Right atrium auricular region (tissue), 2 donors: ENCODE measurements at regions not wholly inside any gene's neighbourhood (a gene's known extent, or its start where the extent isn't known, plus 50 kb on each side); places are given as distances from the start of the nearest gene placed in this dataset.

Experiments
- DNase-seq: peaks from one replicate; pipeline ENCODE4 v3.0.0-alpha.2; 2019; ENCODE audit warnings: low spot score
- H3K27ac ChIP-seq, 2 donors: fragments of 200-600 bp; sonication (generic); 1 replicate in 1 of 2; 2 replicates in 1 of 2; pipeline ENCODE4 v1.5.1; 2016 to 2019
- H3K27me3 ChIP-seq, 2 donors: fragments of 200-600 bp; sonication (generic); one replicate each; pipeline versions ENCODE4 v1.5.1 to v1.6.0; 2017 to 2019
- H3K36me3 ChIP-seq: fragments of 200-600 bp; sonication (generic); one replicate; pipeline ENCODE4 v1.5.1; 2016
- H3K4me1 ChIP-seq, 2 donors: fragments of 200-600 bp; sonication (generic); one replicate each; pipeline versions ENCODE4 v1.5.1 to v1.6.0; 2017 to 2019
- H3K4me3 ChIP-seq, 2 donors: fragments of 200-600 bp; sonication (generic); 1 replicate in 1 of 2; 2 replicates in 1 of 2; pipeline ENCODE4 v1.5.1; 2017 to 2019; ENCODE audit warnings: mild to moderate bottlenecking in 1 of 2, moderate library complexity in 1 of 2
- H3K9me3 ChIP-seq, 2 donors: fragments of 200-600 bp; sonication (generic); one replicate each; pipeline ENCODE4 v1.5.1; 2019
- CTCF ChIP-seq, 2 donors: fragments of 200-600 bp; sonication (generic); IDR thresholded peaks; one replicate each; pipeline ENCODE4 v1.5.1; 2019; ENCODE audit warnings: antibody characterized with exemption in 2 of 2

- no peaks in the 10 kb centered on the region for H3K4me1 ChIP-seq
- peaks cover 9% of the 10 kb centered on the region for H3K36me3 ChIP-seq
- H3K9me3 ChIP-seq = no peaks in the 10 kb centered on the region
- no peak for DNase-seq
- no peaks in the 10 kb centered on the region for H3K27me3 ChIP-seq
- no peak overlapping the region for H3K27ac ChIP-seq
- H3K4me3 ChIP-seq = no peak overlapping the region
- TF ChIP-seq CTCF (IDR thresholded peaks at IDR 0.05) = no peak
These were observed 53.4 kb upstream of the STK17B start for GRCh38 chr2:196224756-196225155.

- H3K4me3 ChIP-seq = no peak overlapping the region
- no peaks in the 10 kb centered on the region for H3K9me3 ChIP-seq
- no peak for DNase-seq
- H3K27me3 ChIP-seq = no peaks in the 10 kb centered on the region
- no peak overlapping the region for H3K27ac ChIP-seq
- no peaks in the 10 kb centered on the region for H3K4me1 ChIP-seq
- peaks cover 5% of the 10 kb centered on the region for H3K36me3 ChIP-seq
- TF ChIP-seq CTCF (IDR thresholded peaks at IDR 0.05) = no peak
These were observed 53.8 kb upstream of the STK17B start for GRCh38 chr2:196225213-196225612.

GRCh38 chr2:196226058-196226706 lies 54.8 kb upstream of the STK17B start:
- no peak for DNase-seq
- no peaks in the 10 kb centered on the region for H3K27me3 ChIP-seq
- no peak overlapping the region for H3K4me3 ChIP-seq
- H3K9me3 ChIP-seq = no peaks in the 10 kb centered on the region
- H3K36me3 ChIP-seq = peaks cover 3% of the 10 kb centered on the region
- no peak for TF ChIP-seq CTCF (IDR thresholded peaks at IDR 0.05)
- H3K4me1 ChIP-seq = no peaks in the 10 kb centered on the region
- H3K27ac ChIP-seq = no peak overlapping the region

GRCh38 chr2:196226707-196227065 lies 55.3 kb upstream of the STK17B start:
- Histone ChIP-seq H3K36me3 (no peaks in the 10 kb centered on the region), H3K4me3 (no peak overlapping the region)

GRCh38 chr2:196229013-196229412 lies 57.6 kb upstream of the STK17B start:
- DNase-seq = no peak
- Histone ChIP-seq H3K4me1 (peaks cover 0 to 20% of the 10 kb centered on the region in 2 donors), H3K36me3 (no peaks in the 10 kb centered on the region), H3K27ac (no peak overlapping the region), H3K4me3 (no peak overlapping the region), H3K9me3 (no peaks in the 10 kb centered on the region), H3K27me3 (no peaks in the 10 kb centered on the region)
- no peak for TF ChIP-seq CTCF (IDR thresholded peaks at IDR 0.05)

More at GRCh38 chr2:196226707-196227065, 55.3 kb upstream of the STK17B start:
- DNase-seq = no peak
- H3K9me3 ChIP-seq = no peaks in the 10 kb centered on the region
- H3K4me1 ChIP-seq = no peaks in the 10 kb centered on the region
- H3K27ac ChIP-seq = no peak overlapping the region
- no peak for TF ChIP-seq CTCF (IDR thresholded peaks at IDR 0.05)
- no peaks in the 10 kb centered on the region for H3K27me3 ChIP-seq
